Fibroblast of skin of left quadriceps (primary cell): ENCODE measurements at regions not wholly inside any gene's neighbourhood (a gene's known extent, or its start where the extent isn't known, plus 50 kb on each side); places are given as distances from the start of the nearest gene placed in this dataset.
A peak's percentile ranks its signal among the peaks of the same experiment; 100 is the strongest.

Source experiments
- DNase-seq, 2 experiments: peaks; one replicate each; pipeline ENCODE4 v3.0.0-alpha.2; 2013; ENCODE audit warnings: low read depth in 2 of 2

DNA sequence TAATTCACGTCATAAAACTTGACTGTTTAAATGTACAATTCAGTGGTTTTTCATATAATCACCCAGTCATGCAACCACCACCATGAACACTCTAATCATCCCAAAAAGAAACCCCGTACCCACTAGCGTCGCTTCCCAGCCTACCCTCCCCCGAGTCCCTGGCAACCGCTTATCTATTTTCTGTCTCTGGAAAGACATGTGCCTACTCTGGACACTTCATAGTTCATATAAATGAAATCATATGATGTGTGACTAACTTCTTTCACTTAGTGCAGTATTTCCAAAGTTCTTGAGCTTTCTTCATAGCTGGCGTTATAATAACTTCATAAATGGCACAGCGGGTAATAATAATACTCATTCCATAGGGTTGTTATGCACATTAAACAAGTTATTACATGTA, 215.2 kb downstream of the MYLK4 start:
- no peak for DNase-seq

- DNase-seq, result no peak
Measured at GRCh38 chr6:2534406-2535042, 216.2 kb downstream of the MYLK4 start.

DNA sequence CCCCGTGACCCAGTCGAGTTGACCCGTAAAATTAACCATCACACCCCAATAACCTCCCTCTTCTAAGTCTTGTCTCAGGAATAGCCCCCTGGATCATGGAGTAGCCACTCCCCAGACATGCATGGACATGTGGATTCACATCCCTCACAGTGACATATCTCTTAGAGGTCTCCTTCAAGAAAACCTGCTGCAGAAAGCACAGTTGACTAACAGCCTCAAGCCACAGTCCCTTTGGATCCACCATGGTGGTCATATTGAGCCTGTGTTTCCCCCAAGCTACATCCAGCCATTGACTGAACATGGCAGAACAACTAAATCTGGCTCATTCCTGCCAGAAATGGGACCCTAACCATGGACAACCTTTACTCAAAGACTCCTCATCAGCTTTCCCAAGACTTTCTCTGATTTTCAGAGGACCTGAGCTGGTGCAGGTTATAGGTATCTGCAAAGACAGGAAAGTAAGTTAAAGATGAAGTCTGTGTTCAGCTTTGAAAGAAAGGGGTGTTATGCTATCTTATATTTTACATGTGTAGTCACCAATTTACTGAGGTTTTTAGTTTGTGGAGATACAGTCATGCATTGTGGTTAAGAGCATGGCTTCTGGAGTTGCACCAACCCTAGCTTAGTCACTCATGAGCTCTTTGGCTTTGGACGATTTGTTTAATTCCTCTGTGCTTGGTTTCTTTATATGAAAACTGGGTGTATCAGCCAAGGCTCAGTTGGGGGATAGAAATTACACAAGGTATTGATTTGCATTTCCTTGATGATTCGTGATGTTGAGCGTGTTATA, 219.1 kb downstream of the MYLK4 start:
- peak; percentile 88 to 89 for DNase-seq

GRCh38 chr6:2529211-2529719, 221.5 kb downstream of the MYLK4 start:
- no peak for DNase-seq

DNA sequence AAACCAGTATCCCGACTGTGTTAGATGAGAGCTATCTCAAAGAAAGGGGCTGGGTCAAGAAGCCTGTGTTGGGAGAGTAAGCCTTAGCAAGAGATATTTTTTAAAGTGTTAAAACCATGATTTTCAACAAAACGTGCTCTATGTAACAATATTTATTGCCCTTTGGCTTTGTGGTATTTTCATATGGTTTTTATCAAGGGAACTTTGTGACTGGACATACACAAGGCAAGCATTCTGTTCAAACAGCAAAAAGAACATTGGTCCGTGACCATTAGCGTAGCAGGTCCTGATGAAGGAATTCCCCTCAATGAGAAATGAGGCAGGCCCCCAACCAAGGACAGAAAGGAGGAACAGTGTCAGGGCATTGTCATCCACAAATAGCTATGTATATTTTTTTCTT, 222.6 kb downstream of the MYLK4 start:
- no peak for DNase-seq

DNA sequence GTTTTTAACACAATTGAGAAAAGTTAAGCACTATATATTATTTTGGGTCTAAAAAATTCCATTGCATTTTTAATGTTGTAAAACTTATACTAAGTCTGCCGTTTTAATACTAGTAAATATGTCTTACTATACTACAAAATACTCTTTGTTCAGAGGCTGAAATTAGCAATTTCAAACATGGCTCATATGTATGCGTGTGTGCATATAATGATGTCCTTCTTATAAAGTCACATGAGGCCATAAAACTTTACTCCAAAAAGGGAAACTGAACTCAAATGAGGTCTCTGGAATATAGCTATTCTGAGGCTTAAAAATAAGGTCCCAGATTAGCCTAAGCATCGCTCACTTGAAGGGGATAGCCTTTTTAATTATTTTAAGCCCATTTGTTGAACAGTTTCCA, 224.0 kb downstream of the MYLK4 start:
- no peak for DNase-seq

DNA sequence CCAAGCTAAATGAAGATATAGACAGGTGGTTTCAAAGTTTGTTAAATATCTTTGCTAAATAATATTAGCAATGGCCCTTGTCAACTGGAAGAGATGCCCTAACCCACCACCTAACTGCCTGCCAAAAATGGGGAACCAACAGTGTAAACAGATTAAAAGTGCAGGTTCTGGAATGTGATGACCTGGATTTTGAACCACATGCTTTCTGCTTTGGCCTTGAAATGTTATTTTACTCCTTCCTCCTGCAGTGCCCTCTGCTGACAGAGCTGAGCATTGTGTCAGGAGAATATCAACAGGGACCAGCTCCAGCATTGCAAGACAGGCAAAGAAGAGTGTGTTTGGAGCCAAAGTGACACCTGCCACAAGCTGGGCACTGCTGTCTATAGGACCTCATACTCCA, 226.6 kb downstream of the MYLK4 start:
- no peak for DNase-seq

GRCh38 chr6:2523061-2523460, 227.7 kb downstream of the MYLK4 start:
- no peak for DNase-seq

DNA sequence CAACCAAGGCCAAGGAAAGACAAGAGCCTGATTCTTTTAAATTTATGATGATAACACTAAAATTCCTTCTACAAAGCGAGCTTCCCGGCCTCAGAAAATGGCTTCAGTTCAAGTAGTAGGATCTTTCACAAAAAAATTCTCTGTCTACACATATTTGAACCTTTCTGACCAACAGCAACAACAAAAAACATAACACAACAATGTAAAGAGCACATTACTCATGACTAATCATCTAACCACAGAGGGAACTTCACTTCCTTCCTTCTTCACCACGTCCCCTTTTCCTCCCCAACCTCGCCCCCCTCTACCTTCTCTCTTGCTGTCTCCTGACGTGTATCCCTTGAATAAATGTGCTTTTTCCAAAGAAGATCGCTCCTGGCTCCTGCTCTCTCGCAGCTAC, 228.2 kb downstream of the MYLK4 start:
- DNase-seq, result peak; percentile 32 to 38

GRCh38 chr6:2517855-2518473, 232.8 kb downstream of the MYLK4 start:
- no peak for DNase-seq

GRCh38 chr6:2517401-2517800, 233.3 kb downstream of the MYLK4 start:
- no peak for DNase-seq

GRCh38 chr6:2516059-2516458, 234.7 kb downstream of the MYLK4 start:
- no peak for DNase-seq

DNA sequence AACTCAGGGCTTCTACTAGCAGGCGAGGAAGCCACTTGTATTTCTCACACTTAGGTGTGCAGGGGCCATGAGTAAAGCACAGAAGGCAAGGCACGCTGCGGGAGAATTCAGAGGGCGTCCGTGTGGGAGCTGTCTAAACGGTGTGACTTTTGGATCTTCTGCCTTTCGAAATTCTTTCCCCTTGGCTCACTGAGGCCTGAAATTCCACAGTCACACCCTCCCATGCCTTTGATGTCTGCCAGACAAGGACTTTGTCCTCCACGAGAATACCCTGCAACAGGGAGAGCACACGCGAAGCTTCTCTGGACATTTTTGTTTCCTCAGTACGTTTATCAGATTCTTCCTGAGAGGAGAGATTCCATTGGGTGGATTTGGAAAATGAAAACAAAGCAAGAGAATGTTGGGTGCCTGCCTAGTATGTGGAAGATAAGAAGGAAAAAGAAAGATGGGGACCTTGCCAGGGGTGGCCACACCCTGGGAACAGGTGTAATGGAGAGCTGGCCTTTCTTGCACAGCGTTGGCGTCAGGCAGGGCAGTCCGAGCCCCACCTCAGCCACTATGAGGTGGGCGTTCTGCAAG, 235.7 kb downstream of the MYLK4 start:
- DNase-seq, result no peak

DNA sequence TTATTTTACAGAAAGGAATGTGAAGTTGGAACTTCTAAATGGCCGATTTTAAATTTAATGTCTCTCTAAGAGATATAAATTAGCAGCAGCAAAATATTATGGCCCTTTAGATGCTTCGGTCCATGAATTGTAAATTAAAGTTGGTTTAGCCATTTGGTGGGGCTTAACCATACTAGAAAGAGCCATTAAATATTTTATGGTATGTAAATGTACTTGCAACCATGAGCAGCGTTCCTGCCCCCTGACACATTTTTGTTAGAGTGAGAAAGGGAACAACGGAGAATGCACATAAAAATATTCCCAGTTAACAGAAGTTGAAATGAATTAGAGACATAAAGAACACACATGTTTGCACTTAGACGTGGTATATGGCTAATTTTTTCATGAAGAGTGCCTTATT, 237.9 kb downstream of the MYLK4 start:
- no peak for DNase-seq

DNA sequence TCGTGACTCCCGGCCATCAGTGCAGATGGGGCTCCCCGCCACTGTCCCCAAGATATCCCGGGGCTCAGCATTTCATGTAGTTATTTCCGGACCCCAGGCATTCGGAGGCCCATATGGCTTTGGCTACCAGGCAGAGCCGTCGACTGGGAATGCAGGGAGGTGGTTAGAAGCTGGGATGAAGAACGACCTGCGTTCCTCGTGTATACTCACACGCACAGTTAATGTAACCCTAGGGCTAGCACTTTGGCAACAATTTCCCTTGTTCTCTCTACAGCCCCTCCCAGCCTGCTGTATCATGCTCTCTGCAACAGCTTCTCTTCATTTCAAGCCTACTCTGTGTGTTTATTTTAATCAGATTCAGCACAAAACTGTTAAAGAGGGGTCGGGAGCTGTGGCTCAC, 240.4 kb downstream of the MYLK4 start:
- no peak for DNase-seq

DNA sequence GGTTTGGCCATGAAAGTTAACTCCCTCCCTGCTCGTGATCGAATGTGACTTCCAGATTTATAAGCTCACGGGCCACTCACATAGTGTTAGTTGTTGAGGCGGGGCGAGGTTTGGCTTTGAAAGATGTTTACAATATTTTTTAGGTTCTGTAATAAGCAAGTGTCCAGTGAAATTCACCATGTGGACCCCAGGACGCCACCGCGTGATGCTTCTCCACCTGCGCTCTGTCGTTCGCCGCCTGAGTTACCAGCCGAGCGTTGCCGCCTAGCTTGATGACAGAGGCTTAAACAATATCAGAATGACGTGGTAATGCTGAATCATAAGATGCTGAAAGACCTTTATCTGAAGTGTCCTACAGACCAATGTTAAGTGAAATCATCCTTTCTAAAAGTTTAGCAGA, 241.0 kb downstream of the MYLK4 start:
- no peak for DNase-seq

DNA sequence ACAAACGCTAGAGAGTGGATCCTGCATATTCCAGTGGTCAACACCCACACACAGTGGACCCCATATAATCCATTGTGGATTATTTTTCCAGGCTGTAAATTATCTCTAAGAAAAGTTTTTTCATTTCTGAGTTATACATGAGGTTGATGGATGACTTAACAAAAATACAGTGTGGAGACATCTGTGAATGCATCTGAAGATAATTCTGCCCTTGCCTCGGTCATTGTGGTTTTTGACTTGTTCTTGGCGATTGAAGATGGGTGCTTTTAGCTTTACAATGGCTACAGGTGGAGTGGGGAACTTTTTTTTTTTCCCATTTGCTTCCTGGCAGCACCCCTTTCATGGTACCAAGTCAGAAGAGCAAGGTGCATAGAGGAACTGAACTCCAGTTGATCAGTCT, 242.7 kb downstream of the MYLK4 start:
- no peak for DNase-seq

GRCh38 chr6:2507521-2508037, 243.1 kb downstream of the MYLK4 start:
- no peak for DNase-seq

DNA sequence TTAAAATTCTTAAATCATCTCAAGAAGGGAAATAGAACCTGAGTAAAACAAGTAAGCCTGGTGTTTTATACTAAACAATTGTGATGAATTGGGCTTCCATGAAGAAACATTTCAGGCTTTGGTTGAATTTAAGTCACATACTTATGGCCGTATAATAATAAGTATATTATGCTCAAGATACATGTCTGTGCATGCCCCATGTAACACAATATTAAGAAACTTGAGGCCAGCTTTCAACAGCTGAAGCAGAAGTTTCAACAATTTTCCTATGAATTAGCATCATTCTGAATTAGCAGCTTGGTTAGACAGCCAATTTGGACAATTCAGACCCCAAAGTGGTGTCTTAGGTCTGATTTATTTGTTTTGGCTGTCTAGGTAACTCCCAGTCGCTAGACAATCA, 243.7 kb downstream of the MYLK4 start:
- no peak for DNase-seq

DNA sequence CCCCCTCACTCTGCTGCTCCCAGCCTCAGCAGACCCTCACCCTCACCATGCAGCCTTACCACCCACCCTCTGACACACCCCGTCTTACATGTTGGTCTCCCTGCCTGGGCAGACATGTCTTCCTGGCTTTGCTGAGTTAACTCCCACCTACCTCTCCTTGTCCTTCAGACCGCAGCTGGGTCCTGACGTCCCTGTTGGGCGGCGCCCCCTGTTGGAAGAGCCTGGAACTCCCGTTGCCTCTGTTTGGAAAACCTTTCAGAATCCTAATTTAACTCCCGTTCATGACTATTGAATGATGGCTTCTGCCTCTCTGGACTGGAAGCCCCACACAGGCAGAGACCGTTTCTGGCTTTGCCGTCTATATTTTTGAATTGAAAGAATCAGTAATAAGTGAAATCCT, 245.1 kb downstream of the MYLK4 start:
- DNase-seq, result no peak

GRCh38 chr6:2504495-2505064, 246.1 kb downstream of the MYLK4 start:
- DNase-seq, result no peak
